Spinal cord (tissue), 9 donors: ENCODE measurements at regions not wholly inside any gene's neighbourhood (a gene's known extent, or its start where the extent isn't known, plus 50 kb on each side); places are given as distances from the start of the nearest gene placed in this dataset.
"Not testable (repeated sequence)": the region's sequence is repeated elsewhere in the genome, so short reads cannot be mapped to it uniquely, and the experiment has no call there.

Experiments used
- DNase-seq, 6 donors: peaks; one replicate each; pipeline versions ENCODE4 v3.0.0 to v3.0.0-alpha.2; 2013 to 2015; ENCODE audit warnings: low spot score in 6 of 6, low read depth in 4 of 6
- H3K27ac ChIP-seq: one replicate; pipeline ENCODE4 v1.5.1; 2013; ENCODE audit warnings: low read depth, low read length, control low read depth
- H3K27me3 ChIP-seq: one replicate; pipeline ENCODE4 v1.6.1; 2013; ENCODE audit warnings: low read length; ENCODE audit not compliant: control insufficient read depth, insufficient read depth
- H3K36me3 ChIP-seq: one replicate; pipeline ENCODE4 v1.6.1; 2013; ENCODE audit warnings: low read length; ENCODE audit not compliant: control insufficient read depth, insufficient read depth
- H3K4me1 ChIP-seq: one replicate; pipeline ENCODE4 v1.6.1; 2013; ENCODE audit warnings: low read length; ENCODE audit not compliant: control insufficient read depth, insufficient read depth
- H3K4me3 ChIP-seq: one replicate; pipeline ENCODE4 v1.5.1; 2013; ENCODE audit warnings: low read depth, low read length, control low read depth
- H3K9me3 ChIP-seq: one replicate; pipeline ENCODE4 v1.6.1; 2013; ENCODE audit warnings: low read length; ENCODE audit not compliant: control insufficient read depth, insufficient read depth
- WGBS: methylation state at CpG from one replicate; pipeline ENCODE4 v1.1.5; 2013; ENCODE audit warnings: missing lambda C conversion rate; ENCODE audit not compliant: insufficient coverage; 5-methylcytosine and 5-hydroxymethylcytosine counted together
- donor health status: healthy.

GRCh38 chr10:3258394-3258793 is 85.8 kb upstream of the PITRM1 start:
- Histone ChIP-seq H3K36me3 (no peaks in the 10 kb centered on the region), H3K27me3 (peaks cover 2% of the 10 kb centered on the region), H3K27ac (no peak overlapping the region), H3K4me3 (no peak overlapping the region), H3K4me1 (peaks cover 4% of the 10 kb centered on the region), H3K9me3 (no peaks in the 10 kb centered on the region)
- no peak for DNase-seq
- WGBS: 87% methylated on average over 7 of the region's 7 CpGs

- H3K27ac ChIP-seq: no peak overlapping the region
- no peaks in the 10 kb centered on the region for H3K36me3 ChIP-seq
- H3K4me1 ChIP-seq: peaks cover 4% of the 10 kb centered on the region
- DNase-seq: no peak
- H3K9me3 ChIP-seq: no peaks in the 10 kb centered on the region
- peaks cover 2% of the 10 kb centered on the region for H3K27me3 ChIP-seq
- 73% methylated on average over 1 of the region's 4 CpGs for WGBS
- H3K4me3 ChIP-seq: no peak overlapping the region
Observed at GRCh38 chr10:3255616-3256015, 83.0 kb upstream of the PITRM1 start.

- no peak overlapping the region for H3K4me3 ChIP-seq
- no peaks in the 10 kb centered on the region for H3K36me3 ChIP-seq
- H3K27ac ChIP-seq: peak overlapping the region; percentile 57
- no peaks in the 10 kb centered on the region for H3K9me3 ChIP-seq
- peaks cover 2% of the 10 kb centered on the region for H3K27me3 ChIP-seq
- DNase-seq: no peak
- WGBS: 76% methylated on average over 3 of the region's 5 CpGs
- H3K4me1 ChIP-seq: peaks cover 4% of the 10 kb centered on the region
Observed at GRCh38 chr10:3255075-3255474, 82.5 kb upstream of the PITRM1 start.

- not testable (repeated sequence) for DNase-seq, H3K36me3 ChIP-seq, H3K27me3 ChIP-seq, H3K27ac ChIP-seq, H3K9me3 ChIP-seq, H3K4me1 ChIP-seq, H3K4me3 ChIP-seq
- WGBS: 93% methylated on average over 3 of the region's 3 CpGs
Observed at GRCh38 chr10:3253974-3254373, 81.4 kb upstream of the PITRM1 start.

- WGBS: 87% methylated on average over 8 of the region's 10 CpGs
- H3K27me3 ChIP-seq: no peaks in the 10 kb centered on the region
- no peak overlapping the region for H3K4me3 ChIP-seq
- no peak for DNase-seq
- no peaks in the 10 kb centered on the region for H3K4me1 ChIP-seq
- no peak overlapping the region for H3K27ac ChIP-seq
- no peaks in the 10 kb centered on the region for H3K36me3 ChIP-seq
- H3K9me3 ChIP-seq: no peaks in the 10 kb centered on the region
Observed at GRCh38 chr10:3251172-3251571, 78.6 kb upstream of the PITRM1 start.

- DNase-seq: no peak
- peak overlapping the region; percentile 72 for H3K27ac ChIP-seq
- no peaks in the 10 kb centered on the region for H3K36me3 ChIP-seq
- H3K9me3 ChIP-seq: no peaks in the 10 kb centered on the region
- no peaks in the 10 kb centered on the region for H3K4me1 ChIP-seq
- 44% methylated on average over 3 of the region's 5 CpGs for WGBS
- no peaks in the 10 kb centered on the region for H3K27me3 ChIP-seq
- H3K4me3 ChIP-seq: no peak overlapping the region
Observed at GRCh38 chr10:3249307-3249889, 76.8 kb upstream of the PITRM1 start.

- Histone ChIP-seq H3K4me1 (no peaks in the 10 kb centered on the region), H3K27me3 (no peaks in the 10 kb centered on the region), H3K36me3 (no peaks in the 10 kb centered on the region), H3K9me3 (no peaks in the 10 kb centered on the region), H3K27ac (peak overlapping the region; percentile 72), H3K4me3 (no peak overlapping the region)
- 40% methylated on average over 2 of the region's 6 CpGs for WGBS
- peak in 2 of 6 donors; percentile 46 to 54 for DNase-seq
Observed at GRCh38 chr10:3248526-3249306, 76.1 kb upstream of the PITRM1 start.

GRCh38 chr10:3245395-3245794 is 72.8 kb upstream of the PITRM1 start:
- no peaks in the 10 kb centered on the region for H3K36me3 ChIP-seq
- H3K27ac ChIP-seq: no peak overlapping the region
- DNase-seq: no peak
- H3K4me1 ChIP-seq: peaks cover 26% of the 10 kb centered on the region
- H3K9me3 ChIP-seq: no peaks in the 10 kb centered on the region
- H3K27me3 ChIP-seq: no peaks in the 10 kb centered on the region
- no peak overlapping the region for H3K4me3 ChIP-seq
- 99% methylated on average over 11 of the region's 11 CpGs for WGBS

- Histone ChIP-seq H3K36me3 (no peaks in the 10 kb centered on the region), H3K4me3 (no peak overlapping the region), H3K4me1 (peaks cover 53% of the 10 kb centered on the region), H3K27me3 (no peaks in the 10 kb centered on the region), H3K27ac (no peak overlapping the region), H3K9me3 (no peaks in the 10 kb centered on the region)
- WGBS: 83% methylated on average over 4 of the region's 10 CpGs
- no peak for DNase-seq
Observed at GRCh38 chr10:3241967-3242650, 69.5 kb upstream of the PITRM1 start.
